ENCODE measurements at regions not wholly inside any gene's neighbourhood (a gene's known extent, or its start where the extent isn't known, plus 50 kb on each side); places are given as distances from the start of the nearest gene placed in this dataset.

DNA sequence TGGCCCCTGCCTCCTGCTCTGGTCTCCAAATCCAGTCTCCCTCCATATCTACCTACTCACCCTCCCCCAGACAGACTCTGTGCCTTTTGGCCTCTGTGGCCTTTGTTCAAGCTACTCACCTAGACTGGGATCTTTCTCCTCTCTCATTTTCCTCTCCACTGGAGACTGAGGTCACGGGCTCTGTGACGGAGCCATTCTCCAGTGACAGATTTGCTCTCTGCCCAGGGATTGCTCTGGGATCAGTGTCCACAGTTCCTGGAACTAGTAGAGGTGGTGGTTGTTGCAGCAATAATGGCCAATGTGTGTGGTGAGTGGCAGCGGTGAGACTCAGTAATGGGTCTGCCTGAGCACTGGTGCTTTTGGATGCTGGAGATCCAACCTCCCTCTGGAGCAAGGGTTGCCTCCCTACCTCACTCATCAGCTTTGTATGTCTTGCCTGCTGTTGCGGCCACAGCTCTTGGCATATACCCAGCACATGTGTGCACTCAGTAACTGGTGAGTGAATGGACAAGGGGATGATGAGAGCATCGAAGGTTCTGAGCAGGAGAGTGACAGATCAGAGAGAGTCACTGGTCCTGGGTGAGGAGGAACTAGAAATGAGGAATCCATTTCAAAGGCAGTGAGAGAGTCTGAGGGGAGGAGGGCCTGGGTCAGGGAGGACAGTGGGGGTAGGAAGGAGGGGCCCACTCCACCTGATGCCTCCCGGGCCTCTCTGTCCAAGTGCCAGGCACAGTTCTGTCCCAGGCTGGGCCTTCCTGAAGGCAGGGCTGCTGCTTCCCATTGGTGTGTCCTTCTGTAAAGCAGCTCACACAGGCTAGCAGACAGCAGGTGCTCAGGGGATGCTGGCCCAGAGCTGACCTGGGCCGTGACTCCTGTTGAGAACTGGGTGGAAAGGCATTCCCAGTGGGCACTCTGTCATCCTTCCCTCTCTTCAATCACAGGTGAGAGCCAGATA lies 96.5 kb upstream of the PITX1 start:
- no peaks in the 10 kb centered on the region for H3K79me2 ChIP-seq (ENCODE audit: insufficient read depth)
- H4K20me1 ChIP-seq (ENCODE audit: insufficient read depth), result no peaks in the 10 kb centered on the region
- H3F3A ChIP-seq (ENCODE audit: insufficient read depth), result no peaks in the 10 kb centered on the region
- H3K4me3 ChIP-seq, result no peak overlapping the region
- H3K9me2 ChIP-seq (ENCODE audit: insufficient read depth), result no peaks in the 10 kb centered on the region
- H3K9me3 ChIP-seq (ENCODE audit: low read depth), result no peaks in the 10 kb centered on the region
- H3K27me3 ChIP-seq (replicated peaks; ENCODE audit: insufficient read depth), result no peaks in the 10 kb centered on the region
- in situ Hi-C loops (cut with MboI), result no loop called here
- DNase-seq, result peak; percentile 28
- H3K27ac ChIP-seq, result no peak overlapping the region
- H2AFZ ChIP-seq, result no peak overlapping the region
- peaks cover 8% of the 10 kb centered on the region for H3K4me1 ChIP-seq (ENCODE audit: insufficient read depth)
- no peak overlapping the region for H3K4me2 ChIP-seq (ENCODE audit: unreplicated experiment)
- H3K9ac ChIP-seq, result no peak overlapping the region
- WGBS, 2 experiments (ENCODE audit: low coverage in 1 of 2, low lambda C conversion rate in 2 of 2, missing lambda C conversion rate in 2 of 2), result 68 to 71% methylated on average over 7 of the region's 7 CpGs
- TF ChIP-seq EZH2 (IDR thresholded peaks at IDR 0.05; ENCODE audit: insufficient read depth, poor library complexity, severe bottlenecking) (no peak), EZH2phosphoT487 (IDR thresholded peaks at IDR 0.05; ENCODE audit: insufficient read depth, low read depth) (no peak)
- H3K36me3 ChIP-seq (ENCODE audit: low read depth), result no peaks in the 10 kb centered on the region

DNA sequence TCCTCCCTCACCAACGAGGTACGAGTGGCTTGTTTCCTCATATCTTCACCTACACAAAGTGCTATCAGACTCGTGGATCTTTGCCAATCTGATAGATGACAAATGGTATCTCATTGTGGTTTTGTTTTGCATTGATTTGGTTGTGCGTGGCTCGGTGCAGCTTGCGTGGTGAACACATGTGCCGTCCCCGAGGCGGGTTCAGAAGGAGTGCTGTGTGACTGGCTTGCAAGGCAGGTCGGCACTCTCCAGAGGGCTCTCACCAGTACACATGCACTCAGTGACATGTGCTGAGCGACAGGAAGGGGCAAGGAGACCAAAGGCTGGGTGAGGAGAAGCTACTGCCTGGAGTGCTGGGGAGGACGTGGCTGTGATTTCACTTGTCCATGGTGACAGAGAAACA lies 95.3 kb upstream of the PITX1 start:
- WGBS, 2 experiments (ENCODE audit: low coverage in 1 of 2, low lambda C conversion rate in 2 of 2, missing lambda C conversion rate in 2 of 2), result 60 to 61% methylated on average over 12 of the region's 12 CpGs
- no peak overlapping the region for H3K9ac ChIP-seq
- H3K4me2 ChIP-seq (ENCODE audit: unreplicated experiment), result no peak overlapping the region
- peaks cover 2% of the 10 kb centered on the region; the same call in 1 of the 2 replicates for H3K27me3 ChIP-seq (replicated peaks; ENCODE audit: insufficient read depth)
- TF ChIP-seq EZH2phosphoT487 (IDR thresholded peaks at IDR 0.05; ENCODE audit: insufficient read depth, low read depth) (no peak), EZH2 (IDR thresholded peaks at IDR 0.05; ENCODE audit: insufficient read depth, poor library complexity, severe bottlenecking) (no peak)
- H3K79me2 ChIP-seq (ENCODE audit: insufficient read depth), result no peaks in the 10 kb centered on the region
- no peak overlapping the region for H2AFZ ChIP-seq
- no peaks in the 10 kb centered on the region for H3K9me2 ChIP-seq (ENCODE audit: insufficient read depth)
- in situ Hi-C loops (cut with MboI), result no loop called here
- no peaks in the 10 kb centered on the region for H3F3A ChIP-seq (ENCODE audit: insufficient read depth)
- peaks cover 6% of the 10 kb centered on the region; the same call in 1 of the 2 replicates for H3K4me1 ChIP-seq (ENCODE audit: insufficient read depth)
- H3K9me3 ChIP-seq (ENCODE audit: low read depth), result no peaks in the 10 kb centered on the region
- DNase-seq, result no peak
- H3K27ac ChIP-seq, result no peak overlapping the region
- no peaks in the 10 kb centered on the region for H3K36me3 ChIP-seq (ENCODE audit: low read depth)
- no peaks in the 10 kb centered on the region for H4K20me1 ChIP-seq (ENCODE audit: insufficient read depth)
- no peak overlapping the region for H3K4me3 ChIP-seq

DNA sequence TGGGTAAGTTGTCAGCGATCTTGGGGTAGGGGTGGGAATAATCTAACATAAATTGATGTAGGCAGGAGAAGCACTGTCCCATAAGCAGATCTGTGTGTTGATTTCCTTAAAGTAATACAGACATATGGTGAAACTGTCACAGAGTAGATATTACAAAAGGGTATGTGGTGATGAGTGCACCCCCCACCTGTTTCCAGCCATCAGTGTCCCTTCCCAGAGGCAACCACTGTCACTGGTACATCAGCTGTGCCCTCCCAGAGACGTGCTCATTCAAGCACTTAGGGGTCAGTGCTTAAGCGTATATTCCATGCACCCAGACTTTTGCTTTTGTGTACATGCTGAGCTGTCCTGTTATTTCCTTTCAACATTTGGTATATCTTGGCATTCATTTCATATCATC lies 94.3 kb upstream of the PITX1 start:
- no peaks in the 10 kb centered on the region for H3F3A ChIP-seq (ENCODE audit: insufficient read depth)
- H3K27ac ChIP-seq, result no peak overlapping the region
- H3K4me1 ChIP-seq (ENCODE audit: insufficient read depth), result peaks cover 6% of the 10 kb centered on the region; the same call in 1 of the 2 replicates
- peaks cover 12% of the 10 kb centered on the region for H3K27me3 ChIP-seq (replicated peaks; ENCODE audit: insufficient read depth)
- H3K9me2 ChIP-seq (ENCODE audit: insufficient read depth), result no peaks in the 10 kb centered on the region
- in situ Hi-C loops (cut with MboI), result no loop called here
- H3K9me3 ChIP-seq (ENCODE audit: low read depth), result no peaks in the 10 kb centered on the region
- no peaks in the 10 kb centered on the region for H4K20me1 ChIP-seq (ENCODE audit: insufficient read depth)
- no peak for DNase-seq
- H3K4me2 ChIP-seq (ENCODE audit: unreplicated experiment), result no peak overlapping the region
- no peak overlapping the region for H2AFZ ChIP-seq
- H3K79me2 ChIP-seq (ENCODE audit: insufficient read depth), result no peaks in the 10 kb centered on the region
- no peak overlapping the region for H3K4me3 ChIP-seq
- no peaks in the 10 kb centered on the region for H3K36me3 ChIP-seq (ENCODE audit: low read depth)
- 80 to 82% methylated on average over 3 of the region's 3 CpGs for WGBS, 2 experiments (ENCODE audit: low coverage in 1 of 2, low lambda C conversion rate in 2 of 2, missing lambda C conversion rate in 2 of 2)
- H3K9ac ChIP-seq, result no peak overlapping the region
- TF ChIP-seq EZH2phosphoT487 (IDR thresholded peaks at IDR 0.05; ENCODE audit: insufficient read depth, low read depth), result no peak
- TF ChIP-seq EZH2 (IDR thresholded peaks at IDR 0.05; ENCODE audit: insufficient read depth, poor library complexity, severe bottlenecking), result no peak

DNA sequence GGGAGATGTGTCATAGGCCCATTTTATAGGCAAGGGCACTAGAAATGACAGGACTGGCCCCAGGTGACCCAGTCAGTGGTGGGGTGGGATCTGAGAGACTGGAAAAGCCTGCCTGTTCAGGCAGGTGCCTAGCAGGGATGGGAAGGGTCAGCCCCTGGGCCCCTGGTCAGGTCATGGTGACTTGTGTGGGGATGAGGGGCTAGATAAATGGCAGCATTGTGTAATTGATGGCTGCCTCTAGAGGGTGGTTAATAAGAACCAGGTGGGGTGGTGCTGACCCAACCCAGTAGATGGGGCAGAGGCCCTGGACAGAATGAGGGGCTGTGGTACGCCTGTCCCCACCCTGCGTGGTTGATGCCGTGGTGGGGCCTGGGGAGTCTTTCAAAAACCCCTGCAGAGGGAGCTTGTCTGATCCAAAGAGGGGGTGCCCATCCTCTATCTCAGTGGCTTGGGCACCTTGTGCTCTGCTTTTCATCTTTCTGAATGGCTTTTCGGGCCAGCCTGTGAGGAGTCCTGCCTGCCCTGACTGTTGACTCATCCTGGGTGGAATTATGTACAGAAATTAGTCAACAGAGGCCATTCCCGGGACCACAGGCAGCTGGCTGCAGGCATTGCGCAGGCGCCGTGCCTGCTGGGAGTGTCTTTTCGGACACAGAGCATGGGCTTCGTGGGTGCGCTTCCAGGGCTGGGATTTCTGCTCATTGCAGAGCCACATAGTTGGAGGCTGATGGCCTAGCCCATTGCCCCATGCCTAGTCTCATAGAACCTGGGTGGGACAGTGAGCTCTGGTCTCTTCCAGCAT lies 93.6 kb upstream of the PITX1 start:
- no peaks in the 10 kb centered on the region for H3K79me2 ChIP-seq (ENCODE audit: insufficient read depth)
- DNase-seq, result peak; percentile 93
- no peak for TF ChIP-seq EZH2phosphoT487 (IDR thresholded peaks at IDR 0.05; ENCODE audit: insufficient read depth, low read depth)
- H3K9me2 ChIP-seq (ENCODE audit: insufficient read depth), result no peaks in the 10 kb centered on the region
- no peaks in the 10 kb centered on the region for H3K9me3 ChIP-seq (ENCODE audit: low read depth)
- H2AFZ ChIP-seq, result no peak overlapping the region
- H4K20me1 ChIP-seq (ENCODE audit: insufficient read depth), result no peaks in the 10 kb centered on the region
- no peaks in the 10 kb centered on the region for H3F3A ChIP-seq (ENCODE audit: insufficient read depth)
- no peak overlapping the region for H3K27ac ChIP-seq
- no peaks in the 10 kb centered on the region for H3K36me3 ChIP-seq (ENCODE audit: low read depth)
- H3K27me3 ChIP-seq (replicated peaks; ENCODE audit: insufficient read depth), result peaks cover 12% of the 10 kb centered on the region
- WGBS, 2 experiments (ENCODE audit: low coverage in 1 of 2, low lambda C conversion rate in 2 of 2, missing lambda C conversion rate in 2 of 2), result 52 to 57% methylated on average over 11 of the region's 11 CpGs
- no peak overlapping the region for H3K4me3 ChIP-seq
- peaks cover 6% of the 10 kb centered on the region; the same call in 1 of the 2 replicates for H3K4me1 ChIP-seq (ENCODE audit: insufficient read depth)
- H3K9ac ChIP-seq, result no peak overlapping the region
- in situ Hi-C loops (cut with MboI), result no loop called here
- H3K4me2 ChIP-seq (ENCODE audit: unreplicated experiment), result no peak overlapping the region
